ENCODE measurements at regions not wholly inside any gene's neighbourhood (a gene's known extent, or its start where the extent isn't known, plus 50 kb on each side); places are given as distances from the start of the nearest gene placed in this dataset.

DNA sequence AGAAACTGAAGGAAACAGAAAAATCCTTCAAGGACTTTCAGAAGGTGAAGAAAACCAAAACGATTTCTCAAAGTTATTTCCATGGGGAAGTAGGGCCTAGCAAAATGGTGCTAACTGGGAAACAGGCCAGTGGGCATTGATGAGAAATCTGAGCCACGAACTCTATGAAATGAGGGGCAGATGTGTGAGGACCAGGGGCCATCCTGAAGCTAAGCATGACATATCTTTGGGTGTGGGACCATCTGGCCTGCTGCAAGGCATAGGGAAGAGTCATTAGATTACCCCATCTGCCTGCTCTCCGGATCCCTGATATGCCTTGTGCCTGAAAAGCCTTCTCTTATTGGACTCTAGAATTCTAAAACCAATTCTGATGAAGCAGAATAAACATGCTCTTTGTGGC is 143.8 kb downstream of the PALM2AKAP2 start:
- Histone ChIP-seq H3K4me2 (ENCODE audit: low read depth, low read length) (no peak overlapping the region), H3K36me3 (replicated peaks in 1 of 2; ENCODE audit: control insufficient read depth in 1 of 2, insufficient read depth in 2 of 2, low read length in 2 of 2) (no peaks in the 10 kb centered on the region), H3K27ac (ENCODE audit: extremely low read length, insufficient read depth, low read length) (no peak overlapping the region), H3K27me3 (ENCODE audit: control insufficient read depth in 1 of 2, insufficient read depth in 2 of 2, low read length in 2 of 2) (no peaks in the 10 kb centered on the region), H4K20me1 (ENCODE audit: insufficient read depth, low read length) (no peaks in the 10 kb centered on the region), H2AFZ (ENCODE audit: low read length) (no peak overlapping the region), H3K9ac (ENCODE audit: insufficient read depth, low read depth, low read length) (no peak overlapping the region), H3K4me1 (ENCODE audit: insufficient read depth, low read length) (no peaks in the 10 kb centered on the region), H3K9me3 (ENCODE audit: low read length) (no peaks in the 10 kb centered on the region), H3K4me3 (replicated peaks in 1 of 3; ENCODE audit: insufficient read depth in 1 of 3, low read depth in 2 of 3, low read length in 3 of 3) (no peak overlapping the region), H3K79me2 (ENCODE audit: insufficient read depth, low read length) (no peaks in the 10 kb centered on the region)
- POLR2A ChIA-PET, result no interaction called here
- in situ Hi-C loops (cut with HindIII; ENCODE audit: extremely low pct_ligation_motif_present, low pct_unique_long_range_greater_than_20kb) (no loop called here), intact Hi-C loops (cut with micrococcal nuclease; ENCODE audit: unreplicated experiment) (no loop called here)
- FAIRE-seq, result no peak
- CTCF ChIA-PET (ENCODE audit: low intra/inter-chr PET ratio, low total read pairs), result no interaction called here
- no peak for ATAC-seq
- 21% methylated on average over 3 of the region's 3 CpGs for WGBS (ENCODE audit: low lambda C conversion rate)
- BruUV-seq (replicated peaks), result no TSS peak
- DNase-seq (ENCODE audit: low spot score), result no peak
- TF ChIP-seq TBL1XR1 (IDR thresholded peaks at IDR 0.05; ENCODE audit: borderline replicate concordance, low read length, partially characterized antibody) (no peak), STAT5B (CRISPR knock-in tag; IDR thresholded peaks at IDR 0.05) (no peak), CBX2 (IDR thresholded peaks at IDR 0.05; ENCODE audit: low read depth, low read length) (no peak), CBX2 (CRISPR knock-in tag; IDR thresholded peaks at IDR 0.05; ENCODE audit: low read depth) (no peak), ZNF672 (CRISPR knock-in tag; IDR thresholded peaks at IDR 0.05) (no peak), AKAP8 (CRISPR knock-in tag; IDR thresholded peaks at IDR 0.05) (no peak)
- TF ChIP-seq, protein P1, sequence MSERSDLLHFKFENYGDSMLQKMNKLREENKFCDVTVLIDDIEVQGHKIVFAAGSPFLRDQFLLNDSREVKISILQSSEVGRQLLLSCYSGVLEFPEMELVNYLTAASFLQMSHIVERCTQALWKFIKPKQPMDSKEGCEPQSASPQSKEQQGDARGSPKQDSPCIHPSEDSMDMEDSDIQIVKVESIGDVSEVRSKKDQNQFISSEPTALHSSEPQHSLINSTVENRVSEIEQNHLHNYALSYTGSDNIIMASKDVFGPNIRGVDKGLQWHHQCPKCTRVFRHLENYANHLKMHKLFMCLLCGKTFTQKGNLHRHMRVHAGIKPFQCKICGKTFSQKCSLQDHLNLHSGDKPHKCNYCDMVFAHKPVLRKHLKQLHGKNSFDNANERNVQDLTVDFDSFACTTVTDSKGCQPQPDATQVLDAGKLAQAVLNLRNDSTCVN (CRISPR knock-in tag; IDR thresholded peaks at IDR 0.05; ENCODE audit: borderline replicate concordance), result no peak
- TF ChIP-seq, protein P2, sequence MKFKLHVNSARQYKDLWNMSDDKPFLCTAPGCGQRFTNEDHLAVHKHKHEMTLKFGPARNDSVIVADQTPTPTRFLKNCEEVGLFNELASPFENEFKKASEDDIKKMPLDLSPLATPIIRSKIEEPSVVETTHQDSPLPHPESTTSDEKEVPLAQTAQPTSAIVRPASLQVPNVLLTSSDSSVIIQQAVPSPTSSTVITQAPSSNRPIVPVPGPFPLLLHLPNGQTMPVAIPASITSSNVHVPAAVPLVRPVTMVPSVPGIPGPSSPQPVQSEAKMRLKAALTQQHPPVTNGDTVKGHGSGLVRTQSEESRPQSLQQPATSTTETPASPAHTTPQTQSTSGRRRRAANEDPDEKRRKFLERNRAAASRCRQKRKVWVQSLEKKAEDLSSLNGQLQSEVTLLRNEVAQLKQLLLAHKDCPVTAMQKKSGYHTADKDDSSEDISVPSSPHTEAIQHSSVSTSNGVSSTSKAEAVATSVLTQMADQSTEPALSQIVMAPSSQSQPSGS (CRISPR knock-in tag; IDR thresholded peaks at IDR 0.05), result no peak
